GM12874 (cell line): ENCODE measurements at regions not wholly inside any gene's neighbourhood (a gene's known extent, or its start where the extent isn't known, plus 50 kb on each side); places are given as distances from the start of the nearest gene placed in this dataset.

Source experiments
- TF ChIP-seq, protein P1 (sequence below): IDR thresholded peaks from 2 replicates; pipeline ENCODE4 v1.5.1; 2011; ENCODE audit warnings: low read depth, mild to moderate bottlenecking, control low read depth, low read length, moderate library complexity; ENCODE audit not compliant: insufficient read depth

DNA sequence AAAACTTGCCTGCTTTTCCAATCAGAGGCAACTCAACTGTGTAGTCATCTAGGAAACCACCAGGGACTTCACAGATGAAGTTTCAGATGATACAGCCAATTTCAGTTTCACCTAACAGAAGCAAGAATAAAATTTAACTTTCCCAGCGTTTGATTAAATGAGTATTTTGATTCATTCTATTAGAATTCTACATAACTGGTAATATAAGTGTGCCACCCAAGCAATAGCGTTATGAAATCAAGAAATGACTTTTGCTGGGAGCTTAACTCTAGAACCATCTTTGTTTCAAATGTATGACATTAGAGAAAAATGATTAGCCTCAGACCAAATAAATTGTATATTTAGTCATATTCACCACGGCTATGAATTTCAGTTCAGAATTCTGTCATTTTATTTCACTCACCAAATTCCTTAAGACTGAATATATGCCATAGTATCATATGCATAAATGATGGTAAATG, 239.3 kb downstream of the NRIP1 start:
- TF ChIP-seq, protein P1, sequence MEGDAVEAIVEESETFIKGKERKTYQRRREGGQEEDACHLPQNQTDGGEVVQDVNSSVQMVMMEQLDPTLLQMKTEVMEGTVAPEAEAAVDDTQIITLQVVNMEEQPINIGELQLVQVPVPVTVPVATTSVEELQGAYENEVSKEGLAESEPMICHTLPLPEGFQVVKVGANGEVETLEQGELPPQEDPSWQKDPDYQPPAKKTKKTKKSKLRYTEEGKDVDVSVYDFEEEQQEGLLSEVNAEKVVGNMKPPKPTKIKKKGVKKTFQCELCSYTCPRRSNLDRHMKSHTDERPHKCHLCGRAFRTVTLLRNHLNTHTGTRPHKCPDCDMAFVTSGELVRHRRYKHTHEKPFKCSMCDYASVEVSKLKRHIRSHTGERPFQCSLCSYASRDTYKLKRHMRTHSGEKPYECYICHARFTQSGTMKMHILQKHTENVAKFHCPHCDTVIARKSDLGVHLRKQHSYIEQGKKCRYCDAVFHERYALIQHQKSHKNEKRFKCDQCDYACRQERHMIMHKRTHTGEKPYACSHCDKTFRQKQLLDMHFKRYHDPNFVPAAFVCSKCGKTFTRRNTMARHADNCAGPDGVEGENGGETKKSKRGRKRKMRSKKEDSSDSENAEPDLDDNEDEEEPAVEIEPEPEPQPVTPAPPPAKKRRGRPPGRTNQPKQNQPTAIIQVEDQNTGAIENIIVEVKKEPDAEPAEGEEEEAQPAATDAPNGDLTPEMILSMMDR = no peak

DNA sequence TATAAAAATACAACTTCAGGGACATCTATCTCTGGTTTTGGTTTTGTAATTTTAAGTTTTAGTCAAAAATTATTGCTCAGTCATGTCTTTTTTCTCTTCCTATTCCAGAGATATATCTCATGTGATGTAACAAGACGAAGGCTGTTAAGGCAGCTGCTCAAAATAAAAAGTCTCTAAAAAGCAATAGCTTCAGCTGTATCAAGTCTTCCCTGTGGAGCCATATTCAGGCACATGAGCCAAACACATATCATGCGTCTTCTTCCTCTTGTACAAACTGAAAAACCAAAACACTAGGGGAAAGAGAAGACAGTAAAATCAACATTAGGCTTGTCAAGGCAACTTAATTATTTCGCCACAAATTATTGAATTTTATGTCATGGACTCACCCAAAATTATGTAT, 240.7 kb downstream of the NRIP1 start:
- TF ChIP-seq, protein P1 = no peak

DNA sequence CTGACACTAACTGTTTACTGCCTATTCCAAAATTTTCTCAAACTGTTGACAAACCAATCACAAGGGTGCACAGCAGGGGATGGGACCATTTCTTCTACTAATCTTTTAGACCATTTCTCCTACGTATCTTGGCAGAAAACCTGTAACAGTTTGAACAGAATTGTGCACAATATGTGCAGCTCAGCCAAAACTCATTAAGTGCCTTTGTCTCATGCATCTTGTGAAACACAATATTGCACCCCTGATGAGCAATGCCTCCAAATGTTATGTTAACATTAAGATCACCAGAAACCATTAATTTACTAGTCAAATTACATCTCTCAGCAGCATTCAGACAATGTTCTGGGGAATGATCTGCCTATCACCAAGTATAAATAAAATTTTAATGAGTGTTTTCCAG, 247.5 kb downstream of the NRIP1 start:
- TF ChIP-seq, protein P1 = no peak

DNA sequence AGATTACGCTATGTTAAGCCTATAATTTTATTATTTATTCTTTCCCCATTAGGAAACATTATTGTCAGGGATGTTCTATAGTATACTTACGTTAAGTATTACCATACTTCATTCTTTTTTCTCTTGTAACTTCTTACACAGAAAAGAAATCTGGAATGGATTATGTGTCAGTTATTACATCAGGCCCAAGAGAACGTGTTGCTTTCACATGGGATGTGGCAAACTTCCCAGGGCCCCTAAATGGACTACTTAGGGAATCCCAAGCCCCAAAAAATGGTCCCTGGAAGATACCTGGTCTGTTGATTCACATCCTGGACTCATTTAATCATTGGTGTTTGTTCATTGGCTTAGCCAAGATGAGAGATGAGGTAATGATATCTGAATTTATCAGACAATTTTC, 249.8 kb downstream of the NRIP1 start:
- TF ChIP-seq, protein P1 = no peak

DNA sequence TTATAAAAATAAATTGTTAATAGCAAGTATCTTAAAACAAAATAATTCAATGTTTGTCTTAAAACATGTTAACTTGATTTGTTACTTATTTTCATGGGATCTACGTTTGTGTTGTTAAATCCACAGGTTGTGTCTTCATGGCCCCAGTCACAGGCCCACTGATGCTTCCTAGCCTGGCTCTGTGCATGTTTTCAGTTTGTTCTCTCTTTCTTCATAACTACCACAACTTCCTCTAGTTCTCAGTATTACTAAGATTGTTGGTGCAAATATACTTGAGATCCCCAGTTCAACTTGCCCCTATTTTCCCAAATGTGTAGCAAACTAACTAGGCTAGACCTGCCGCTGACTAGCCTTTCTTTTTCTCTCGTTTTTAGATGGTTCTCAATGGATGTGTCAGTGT, 250.5 kb downstream of the NRIP1 start:
- TF ChIP-seq, protein P1 = no peak

DNA sequence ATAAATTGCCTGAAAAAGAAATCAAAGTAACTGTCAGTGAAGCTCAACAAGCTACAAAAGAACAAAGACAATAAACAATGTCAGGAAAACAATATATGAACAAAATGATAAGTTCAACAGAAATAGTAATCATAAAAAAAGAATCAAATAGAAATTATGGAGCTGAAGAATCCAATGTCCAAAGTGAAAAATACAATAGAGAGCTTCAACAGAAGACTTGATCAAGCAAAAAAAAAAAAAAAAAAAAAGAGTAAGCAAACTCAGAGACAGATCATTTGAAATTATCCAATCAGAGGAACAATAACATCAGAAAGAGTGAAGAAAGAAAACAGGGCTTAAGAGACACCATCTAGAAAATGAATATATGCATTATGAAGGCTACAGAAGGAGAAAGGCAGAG, 251.4 kb upstream of the SAMSN1 start:
- TF ChIP-seq, protein P1 = no peak

DNA sequence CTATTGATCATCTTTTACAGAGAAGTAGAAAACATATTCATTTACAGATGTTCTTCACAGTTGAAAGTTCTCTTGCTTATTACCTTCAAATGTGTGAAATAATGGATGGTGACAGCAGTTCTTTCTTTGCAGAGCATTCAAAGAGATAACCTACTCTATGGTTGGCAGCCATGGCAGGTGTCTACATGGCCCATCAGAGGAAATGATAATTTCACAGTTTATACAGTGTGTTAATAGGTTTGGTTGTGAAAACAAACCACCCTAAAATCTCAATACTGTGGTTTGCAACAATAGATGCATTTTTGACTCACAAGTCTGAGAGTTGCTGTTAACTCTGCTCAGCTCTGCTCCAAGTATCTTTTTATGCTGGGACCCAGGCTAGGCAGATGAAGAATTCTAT, 241.2 kb upstream of the SAMSN1 start:
- TF ChIP-seq, protein P1 = no peak

DNA sequence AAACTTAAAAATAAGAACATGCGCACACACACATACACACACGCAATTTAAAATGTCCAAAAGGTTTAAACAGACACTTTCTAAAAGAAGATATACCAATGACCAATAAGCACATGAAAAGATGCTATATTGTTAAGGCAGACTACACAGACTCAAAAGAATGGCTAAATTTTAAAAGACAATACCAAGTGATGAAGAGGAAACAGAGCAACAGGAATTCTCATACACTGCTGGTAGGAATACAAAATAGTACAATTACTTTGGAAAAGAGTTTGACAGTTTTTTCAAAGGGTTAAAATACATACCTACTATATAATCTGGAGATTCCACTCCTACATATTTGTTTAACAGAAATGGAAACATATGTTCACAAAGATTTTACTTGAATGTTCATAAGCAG, 239.6 kb upstream of the SAMSN1 start:
- TF ChIP-seq, protein P1 = no peak
